ENCODE measurements at regions not wholly inside any gene's neighbourhood (a gene's known extent, or its start where the extent isn't known, plus 50 kb on each side); places are given as distances from the start of the nearest gene placed in this dataset.

- Mint-ChIP-seq H3K27ac (no peak overlapping the region), H3K4me1 (no peaks in the 10 kb centered on the region), H3K9me3 (ENCODE audit: insufficient read depth) (peaks cover 8% of the 10 kb centered on the region), H3K27me3 (no peaks in the 10 kb centered on the region), H3K4me3 (no peak overlapping the region)
- H3K4me2 ChIP-seq (replicated peaks; ENCODE audit: low read depth, low read length, poor library complexity, severe bottlenecking) = no peak overlapping the region
- H4K20me1 ChIP-seq (ENCODE audit: control insufficient read depth, insufficient read depth, low read length, poor library complexity, severe bottlenecking) = no peaks in the 10 kb centered on the region
- intact Hi-C loops (cut with micrococcal nuclease) = no loop called here
- ATAC-seq (ENCODE audit: low read depth) = no peak
- no peak overlapping the region for H2AFZ ChIP-seq (ENCODE audit: insufficient read depth, low read depth, low read length, poor library complexity, severe bottlenecking)
- H3K36me3 ChIP-seq (replicated peaks in 1 of 2; ENCODE audit: control extremely low read depth in 1 of 2, control insufficient read depth in 1 of 2, extremely low read depth in 1 of 2, insufficient read depth in 2 of 2, low read length in 1 of 2) = no peaks in the 10 kb centered on the region
- no peaks in the 10 kb centered on the region for H3K27me3 ChIP-seq (replicated peaks in 1 of 4; ENCODE audit: control extremely low read depth in 1 of 4, control insufficient read depth in 3 of 4, insufficient read depth in 4 of 4, low read length in 3 of 4)
- no peaks in the 10 kb centered on the region for H3K79me2 ChIP-seq (ENCODE audit: control insufficient read depth, insufficient read depth, low read length)
- no peak overlapping the region for H3K9ac ChIP-seq (ENCODE audit: low read length)
- H3K4me1 ChIP-seq (ENCODE audit: control insufficient read depth in 2 of 2, insufficient read depth in 2 of 2, low read length in 2 of 2) = no peaks in the 10 kb centered on the region
- DNase-seq = no peak
- TF ChIP-seq EZH2 (IDR thresholded peaks at IDR 0.05; ENCODE audit: borderline replicate concordance, insufficient read depth, low read depth, low read length, poor library complexity, severe bottlenecking) (no peak), CTCF (IDR thresholded peaks at IDR 0.05) (no peak)
- no peak overlapping the region for H3K4me3 ChIP-seq (ENCODE audit: control extremely low read depth in 1 of 5, extremely low read depth in 1 of 5, insufficient read depth in 1 of 5, low read depth in 2 of 5, low read length in 4 of 5)
- ChIA-PET POLR2A (no interaction called here), CTCF (no interaction called here)
- no peak overlapping the region for H3K27ac ChIP-seq (ENCODE audit: low read length in 2 of 2)
- H3K9me3 ChIP-seq (ENCODE audit: control extremely low read depth in 1 of 3, control insufficient read depth in 2 of 3, insufficient read depth in 1 of 3, low read length in 2 of 3) = peaks cover 0 to 15% (median 12%) of the 10 kb centered on the region in 3 donors
Measured at GRCh38 chr6:106874481-106874880, 100.0 kb downstream of the CD24 start.

- H3K79me2 ChIP-seq (ENCODE audit: control insufficient read depth, insufficient read depth, low read length) = no peaks in the 10 kb centered on the region
- no peaks in the 10 kb centered on the region for H3K4me1 ChIP-seq (ENCODE audit: control insufficient read depth in 2 of 2, insufficient read depth in 2 of 2, low read length in 2 of 2)
- no peak overlapping the region for H2AFZ ChIP-seq (ENCODE audit: insufficient read depth, low read depth, low read length, poor library complexity, severe bottlenecking)
- no peak for TF ChIP-seq EZH2 (IDR thresholded peaks at IDR 0.05; ENCODE audit: borderline replicate concordance, insufficient read depth, low read depth, low read length, poor library complexity, severe bottlenecking)
- TF ChIP-seq CTCF (IDR thresholded peaks at IDR 0.05) = no peak
- Mint-ChIP-seq H3K4me3 (no peak overlapping the region), H3K27me3 (no peaks in the 10 kb centered on the region), H3K27ac (no peak overlapping the region), H3K4me1 (no peaks in the 10 kb centered on the region), H3K9me3 (ENCODE audit: insufficient read depth) (peaks cover 14% of the 10 kb centered on the region)
- no peaks in the 10 kb centered on the region for H3K27me3 ChIP-seq (replicated peaks in 1 of 4; ENCODE audit: control extremely low read depth in 1 of 4, control insufficient read depth in 3 of 4, insufficient read depth in 4 of 4, low read length in 3 of 4)
- intact Hi-C loops (cut with micrococcal nuclease) = no loop called here
- H4K20me1 ChIP-seq (ENCODE audit: control insufficient read depth, insufficient read depth, low read length, poor library complexity, severe bottlenecking) = no peaks in the 10 kb centered on the region
- ChIA-PET POLR2A (interaction anchor here (0.9 kb wide), 1 partner anchor 8 kb away, joined by 3 read pairs; no protein-coding TSS in a partner anchor), CTCF (interaction anchor here (1.2 kb wide), 1 partner anchor 264 kb away, joined by 3 read pairs; no protein-coding TSS in a partner anchor)
- peaks cover 0 to 18% (median 15%) of the 10 kb centered on the region in 3 donors for H3K9me3 ChIP-seq (ENCODE audit: control extremely low read depth in 1 of 3, control insufficient read depth in 2 of 3, insufficient read depth in 1 of 3, low read length in 2 of 3)
- H3K4me2 ChIP-seq (replicated peaks; ENCODE audit: low read depth, low read length, poor library complexity, severe bottlenecking) = no peak overlapping the region
- ATAC-seq (ENCODE audit: low read depth) (no peak), DNase-seq (no peak)
- H3K36me3 ChIP-seq (replicated peaks in 1 of 2; ENCODE audit: control extremely low read depth in 1 of 2, control insufficient read depth in 1 of 2, extremely low read depth in 1 of 2, insufficient read depth in 2 of 2, low read length in 1 of 2) = no peaks in the 10 kb centered on the region
- H3K27ac ChIP-seq (ENCODE audit: low read length in 2 of 2) = no peak overlapping the region
- H3K9ac ChIP-seq (ENCODE audit: low read length) = no peak overlapping the region
- 80% methylated on average over 2 of the region's 3 CpGs for WGBS (ENCODE audit: insufficient coverage)
- H3K4me3 ChIP-seq (ENCODE audit: control extremely low read depth in 1 of 5, extremely low read depth in 1 of 5, insufficient read depth in 1 of 5, low read depth in 2 of 5, low read length in 4 of 5) = no peak overlapping the region
Measured at GRCh38 chr6:106872049-106872448, 102.5 kb downstream of the CD24 start.
